Mesodermal cell (in vitro differentiated cells): ENCODE measurements at regions not wholly inside any gene's neighbourhood (a gene's known extent, or its start where the extent isn't known, plus 50 kb on each side); places are given as distances from the start of the nearest gene placed in this dataset.
"Not testable (repeated sequence)": the region's sequence is repeated elsewhere in the genome, so short reads cannot be mapped to it uniquely, and the experiment has no call there.

Source experiments
- H3K27ac ChIP-seq: 2 replicates; pipeline ENCODE4 v1.7.0; 2013; ENCODE audit warnings: mild to moderate bottlenecking, low read depth, low read length, moderate library complexity; ENCODE audit not compliant: severe bottlenecking
- H3K36me3 ChIP-seq: 2 replicates; pipeline ENCODE4 v1.7.1; 2013; ENCODE audit warnings: mild to moderate bottlenecking, low read length, moderate library complexity; ENCODE audit not compliant: control insufficient read depth, insufficient read depth
- H3K4me1 ChIP-seq: one replicate; pipeline ENCODE4 v1.7.1; 2013; ENCODE audit warnings: mild to moderate bottlenecking, low read length; ENCODE audit not compliant: insufficient read depth, control insufficient read depth, poor library complexity, severe bottlenecking
- H3K4me3 ChIP-seq: 2 replicates; pipeline ENCODE4 v1.7.0; 2013; ENCODE audit warnings: low read length, control low read depth, mild to moderate bottlenecking; ENCODE audit not compliant: insufficient read depth, poor library complexity, severe bottlenecking; ENCODE audit errors: extremely low read depth
- H3K9me3 ChIP-seq: 2 replicates; pipeline ENCODE4 v1.7.1; 2013; ENCODE audit warnings: mild to moderate bottlenecking, low read length, moderate library complexity; ENCODE audit not compliant: control insufficient read depth
- WGBS, 2 experiments: methylation state at CpG; one replicate each; pipeline ENCODE4 v1.1.5; 2013; ENCODE audit warnings: missing lambda C conversion rate in 2 of 2; ENCODE audit not compliant: insufficient coverage in 2 of 2; 5-methylcytosine and 5-hydroxymethylcytosine counted together

GRCh38 chr7:39851466-39852045 is 98.5 kb upstream of the CDK13 start:
- Histone ChIP-seq H3K27ac (no peak overlapping the region), H3K36me3 (no peaks in the 10 kb centered on the region), H3K4me3 (no peak overlapping the region), H3K4me1 (no peaks in the 10 kb centered on the region), H3K9me3 (no peaks in the 10 kb centered on the region)
- 80% methylated on average over 1 of the region's 2 CpGs; no CpG with 5 or more reads in 1 of the 2 experiments for WGBS, 2 experiments

DNA sequence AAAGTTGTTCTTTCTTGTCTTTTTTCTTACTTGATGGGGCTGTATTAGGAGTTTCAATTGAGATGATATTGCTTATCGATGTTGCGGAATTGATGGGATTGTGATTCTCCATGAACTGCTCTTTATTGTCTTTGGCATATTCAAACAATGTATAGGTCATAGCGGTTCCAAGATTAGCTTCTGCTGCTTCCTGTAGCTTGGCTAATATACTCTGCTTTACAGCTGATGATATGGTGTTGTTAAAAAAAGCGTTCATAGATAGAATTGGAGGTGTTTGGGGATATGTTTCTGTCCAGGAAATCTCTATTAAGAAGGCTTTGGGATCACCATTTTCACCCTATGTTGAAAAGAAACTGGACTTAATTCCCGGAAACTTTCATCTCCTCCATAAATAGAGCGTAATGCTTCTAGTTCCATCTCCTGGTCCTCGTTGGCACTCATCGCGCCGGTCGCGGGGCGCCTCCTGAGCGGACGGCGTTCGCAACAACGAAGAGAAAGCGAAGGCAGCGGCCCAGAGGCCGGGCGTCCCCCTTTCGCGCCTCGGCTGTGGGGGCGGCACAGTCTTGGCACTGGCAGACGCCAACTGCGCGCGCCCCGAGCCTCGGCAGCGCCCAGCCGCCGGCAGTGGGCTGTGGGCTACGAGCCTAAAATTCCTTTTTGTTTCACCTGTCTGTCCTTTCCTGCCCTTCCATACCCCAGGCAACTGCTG is 95.3 kb upstream of the CDK13 start:
- 91% methylated on average over 5 of the region's 36 CpGs; no CpG with 5 or more reads in 1 of the 2 experiments for WGBS, 2 experiments
- not testable (repeated sequence) for H3K4me3 ChIP-seq, H3K27ac ChIP-seq, H3K9me3 ChIP-seq, H3K4me1 ChIP-seq, H3K36me3 ChIP-seq

DNA sequence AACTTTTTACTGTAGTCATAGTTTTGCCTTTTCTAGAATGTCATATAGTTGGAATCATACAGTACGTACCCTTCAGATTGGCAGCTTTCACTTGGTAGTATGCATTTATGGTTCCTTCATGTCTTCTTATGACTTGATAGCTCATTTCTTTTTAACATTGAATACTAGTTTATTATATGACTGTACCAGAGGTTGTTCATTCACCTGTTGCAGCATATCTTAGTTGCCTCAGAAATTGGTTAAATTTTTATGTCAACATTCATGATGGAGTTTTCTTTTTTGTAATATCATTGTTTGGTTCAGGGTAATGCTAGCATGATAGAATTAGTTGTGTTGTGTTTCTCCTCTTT is 94.8 kb upstream of the CDK13 start:
- H3K4me3 ChIP-seq, result no peak overlapping the region
- no peaks in the 10 kb centered on the region for H3K36me3 ChIP-seq
- no CpG with 5 or more reads among the region's 1 CpG for WGBS, 2 experiments
- H3K27ac ChIP-seq, result no peak overlapping the region
- H3K4me1 ChIP-seq, result no peaks in the 10 kb centered on the region
- H3K9me3 ChIP-seq, result no peaks in the 10 kb centered on the region

DNA sequence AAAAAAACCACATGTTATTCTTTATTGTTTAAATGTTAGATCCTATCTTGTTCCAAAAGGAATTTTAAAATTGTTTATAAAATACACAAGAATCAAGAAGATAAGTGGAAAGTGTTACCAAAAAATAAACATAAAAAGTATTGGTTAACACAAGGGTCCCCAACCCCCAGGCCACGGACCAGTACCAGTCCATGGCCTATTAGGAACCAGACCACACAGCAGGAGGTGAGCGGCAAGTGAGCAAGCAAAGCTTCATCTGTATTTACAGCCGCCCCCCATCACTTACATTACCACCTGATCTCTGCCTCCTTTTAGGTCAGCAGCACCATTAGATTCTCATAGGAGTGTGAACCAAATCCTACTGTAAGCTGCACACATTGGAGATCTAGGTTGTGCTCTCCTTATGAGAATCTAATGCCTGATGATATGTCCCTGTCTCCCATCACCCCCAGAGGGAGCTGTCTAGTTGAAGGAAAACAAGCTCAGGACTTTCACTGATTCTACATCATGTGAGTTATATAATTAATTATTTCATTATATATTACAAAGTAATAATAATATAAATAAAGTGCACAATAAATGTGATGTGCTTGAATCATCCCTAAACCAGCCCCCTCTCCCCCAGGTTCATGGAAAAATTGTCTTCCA is 86.3 kb upstream of the CDK13 start:
- H3K36me3 ChIP-seq, H3K9me3 ChIP-seq, H3K4me3 ChIP-seq, H3K4me1 ChIP-seq, H3K27ac ChIP-seq: not testable (repeated sequence)
- WGBS, 2 experiments, result 50 to 100% methylated on average over 1 of the region's 3 CpGs

GRCh38 chr7:39869888-39870522 is 80.1 kb upstream of the CDK13 start:
- not testable (repeated sequence) for H3K4me1 ChIP-seq, H3K36me3 ChIP-seq, H3K4me3 ChIP-seq, H3K27ac ChIP-seq, H3K9me3 ChIP-seq
- 58 to 100% methylated on average over 2 of the region's 5 CpGs for WGBS, 2 experiments

DNA sequence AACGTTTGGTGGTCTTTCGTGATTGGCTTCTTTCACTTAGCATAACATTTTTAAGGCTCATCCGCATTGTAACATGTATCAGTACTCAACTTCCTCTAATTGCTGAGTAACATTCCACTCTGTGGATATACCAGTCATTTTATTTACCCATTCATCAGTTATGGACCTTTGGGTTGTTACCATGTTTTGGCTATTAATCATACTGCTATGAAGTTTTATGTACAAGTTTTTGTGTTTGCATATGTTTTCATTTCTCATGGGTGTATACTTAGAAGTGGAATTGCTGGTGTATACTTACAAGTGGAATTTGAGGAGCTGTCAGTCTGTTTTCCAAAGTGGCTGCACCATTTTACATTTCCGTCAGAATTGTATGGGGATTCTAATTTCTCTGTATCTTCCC is 78.4 kb upstream of the CDK13 start:
- 100% methylated on average over 1 of the region's 4 CpGs; no CpG with 5 or more reads in 1 of the 2 experiments for WGBS, 2 experiments
- not testable (repeated sequence) for H3K4me1 ChIP-seq, H3K27ac ChIP-seq, H3K36me3 ChIP-seq, H3K4me3 ChIP-seq, H3K9me3 ChIP-seq

DNA sequence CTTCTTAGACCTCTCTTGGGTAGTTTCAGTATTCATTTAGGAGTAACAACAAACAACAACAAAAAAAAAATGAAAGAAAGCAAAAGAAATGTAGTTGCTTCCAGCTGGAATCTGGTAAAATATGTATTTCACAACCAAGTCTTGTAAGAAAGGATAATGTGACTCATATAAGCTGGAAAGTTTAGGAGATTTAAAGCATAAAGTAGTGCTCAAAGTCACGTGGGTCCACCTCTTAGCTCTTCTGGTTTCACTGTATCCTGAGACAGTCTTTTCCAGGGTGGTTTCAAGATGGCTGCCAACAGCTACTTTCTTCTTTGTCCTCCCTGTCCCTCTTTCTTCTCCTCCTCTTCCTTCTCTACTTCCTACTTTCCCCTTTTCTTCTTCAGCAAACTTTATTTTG is 69.5 kb upstream of the CDK13 start:
- no peak overlapping the region for H3K27ac ChIP-seq
- H3K9me3 ChIP-seq, result peaks cover 14% of the 10 kb centered on the region
- no peak overlapping the region for H3K4me3 ChIP-seq
- H3K4me1 ChIP-seq, result no peaks in the 10 kb centered on the region
- WGBS, 2 experiments, result 57 to 75% methylated on average over 1 of the region's 1 CpG
- H3K36me3 ChIP-seq, result no peaks in the 10 kb centered on the region

DNA sequence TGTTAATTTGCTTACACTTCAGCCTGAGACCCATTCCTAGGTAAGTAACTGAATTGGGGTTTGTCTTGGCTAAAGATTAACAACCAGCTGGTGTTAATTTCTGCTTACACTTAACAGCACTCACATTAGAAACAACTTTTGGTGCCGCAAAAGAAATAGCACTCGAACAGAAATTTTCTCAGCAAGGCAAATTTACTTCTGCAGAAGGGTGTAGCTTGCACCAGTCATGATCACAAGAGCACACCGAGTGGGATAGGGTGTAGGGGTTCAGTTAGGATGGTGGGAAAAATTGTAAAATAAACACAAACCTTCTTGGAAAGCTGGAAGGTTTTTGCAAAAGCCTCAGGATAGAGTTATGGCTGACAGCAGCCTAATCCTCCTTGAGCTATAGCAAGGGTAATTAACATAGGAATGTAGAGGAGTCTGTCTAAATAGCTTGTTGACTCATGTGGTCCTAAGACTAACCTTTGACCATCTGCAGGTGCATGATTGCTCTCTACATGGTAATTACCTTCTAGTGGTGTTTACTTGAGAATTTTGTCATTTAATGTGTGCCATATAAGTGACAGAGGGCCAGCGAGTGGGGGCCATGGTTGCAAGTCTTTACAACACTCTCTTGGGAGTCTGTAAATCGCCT is 67.8 kb upstream of the CDK13 start:
- 85 to 90% methylated on average over 4 of the region's 5 CpGs for WGBS, 2 experiments
- H3K4me3 ChIP-seq, result no peak overlapping the region
- H3K4me1 ChIP-seq, result no peaks in the 10 kb centered on the region
- H3K27ac ChIP-seq, result no peak overlapping the region
- H3K9me3 ChIP-seq, result peaks cover 14% of the 10 kb centered on the region
- no peaks in the 10 kb centered on the region for H3K36me3 ChIP-seq

DNA sequence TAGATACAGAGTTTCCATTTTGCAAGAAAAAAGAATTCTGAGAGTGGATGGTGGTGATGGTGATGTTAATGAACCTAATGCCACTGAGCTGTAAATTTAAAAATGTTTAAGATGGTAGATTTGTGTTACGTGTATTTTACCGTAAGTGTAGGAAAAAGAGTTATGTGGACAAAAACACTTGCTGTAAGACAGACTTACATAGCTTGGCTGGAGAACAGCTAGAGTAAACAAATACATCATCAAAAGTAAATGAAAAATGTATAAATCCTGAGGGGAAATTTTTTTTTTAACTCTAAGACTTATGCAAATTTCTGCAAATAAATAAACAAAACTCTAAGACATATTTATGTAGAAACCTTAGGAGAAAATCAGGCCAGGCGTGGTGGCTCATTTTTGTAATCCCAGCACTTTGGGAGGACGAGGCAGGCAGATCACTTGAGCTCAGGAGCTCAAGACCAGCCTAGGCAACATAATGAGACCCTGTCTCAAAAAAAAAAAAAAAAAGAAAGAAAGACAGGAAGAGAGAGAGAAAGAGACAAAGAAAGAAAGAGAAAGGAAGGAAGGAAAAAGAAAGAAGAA is 66.2 kb upstream of the CDK13 start:
- WGBS, 2 experiments, result 80 to 100% methylated on average over 1 to 2 of the region's 4 CpGs

DNA sequence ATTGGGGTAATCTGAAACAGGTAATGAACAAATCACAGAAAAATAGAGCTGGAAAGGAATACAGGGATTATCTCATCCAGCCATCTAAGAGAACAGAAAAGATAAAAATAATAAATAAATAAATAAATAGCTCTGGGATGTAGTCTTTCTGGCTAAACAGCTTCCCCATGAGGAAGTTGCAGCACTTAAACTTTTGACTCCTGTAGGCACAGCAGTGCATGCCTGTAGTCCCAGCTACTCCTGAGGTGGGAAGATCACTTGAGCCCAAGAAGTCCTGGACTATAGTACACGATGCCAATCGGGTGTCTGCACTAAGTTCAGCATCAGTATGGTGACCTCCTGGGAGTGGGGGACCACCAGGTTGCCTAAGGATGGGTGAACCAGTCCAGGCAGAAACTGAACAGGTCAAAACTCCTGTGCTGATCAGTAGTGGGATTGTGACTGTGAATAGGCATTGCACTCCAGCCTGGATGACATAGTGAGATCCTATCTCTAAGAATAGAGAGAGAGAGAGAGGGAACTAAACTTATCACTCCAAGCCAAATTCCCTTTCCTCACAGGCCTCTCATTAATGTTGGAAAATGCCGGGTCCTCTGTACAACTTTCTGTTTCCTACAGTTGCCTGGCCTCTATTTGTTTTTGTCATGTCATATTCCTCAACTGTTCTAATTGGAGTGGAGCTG is 61.7 kb upstream of the CDK13 start:
- Histone ChIP-seq H3K27ac (no peak overlapping the region), H3K4me3 (no peak overlapping the region), H3K4me1 (no peaks in the 10 kb centered on the region), H3K9me3 (no peaks in the 10 kb centered on the region), H3K36me3 (no peaks in the 10 kb centered on the region)
- 91 to 100% methylated on average over 2 of the region's 3 CpGs for WGBS, 2 experiments

More for the DNA sequence above, 66.2 kb upstream of the CDK13 start:
- no peaks in the 10 kb centered on the region for H3K4me1 ChIP-seq
- peaks cover 14% of the 10 kb centered on the region for H3K9me3 ChIP-seq
- H3K4me3 ChIP-seq, result no peak overlapping the region
- H3K36me3 ChIP-seq, result no peaks in the 10 kb centered on the region
- H3K27ac ChIP-seq, result no peak overlapping the region
